ENCODE measurements at regions not wholly inside any gene's neighbourhood (a gene's known extent, or its start where the extent isn't known, plus 50 kb on each side); places are given as distances from the start of the nearest gene placed in this dataset.
"Not testable (repeated sequence)": the region's sequence is repeated elsewhere in the genome, so short reads cannot be mapped to it uniquely, and the experiment has no call there.

DNA sequence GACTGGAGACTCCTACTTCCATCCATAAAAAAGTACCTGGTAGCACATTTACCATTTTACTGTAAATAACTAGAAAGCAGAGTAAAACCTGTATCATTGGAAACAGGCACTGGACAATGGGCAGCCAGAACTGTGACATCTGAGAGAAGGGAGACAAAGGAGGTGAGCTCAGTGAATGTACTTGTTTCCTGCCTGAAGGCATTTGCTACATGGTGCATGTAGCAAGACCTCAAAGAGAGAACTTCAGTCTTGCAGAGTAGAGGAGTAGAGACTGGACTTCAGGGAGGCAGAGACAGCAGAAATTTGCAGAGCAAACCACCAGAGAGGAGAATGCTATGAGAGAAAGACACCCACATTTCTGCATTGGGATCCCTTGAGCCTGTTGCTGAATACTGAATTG is 171.0 kb upstream of the CCN2 start:
- Histone ChIP-seq H3K27me3 (no peaks in the 10 kb centered on the region), H3K27ac (no peak overlapping the region), H3K4me3 (no peak overlapping the region), H3K4me1 (no peaks in the 10 kb centered on the region), H3K9me3 (no peaks in the 10 kb centered on the region), H3K36me3 (no peaks in the 10 kb centered on the region)
- TF ChIP-seq POLR2AphosphoS5 (IDR thresholded peaks at IDR 0.05; ENCODE audit: insufficient read depth in 1 of 2, low read depth in 1 of 2) (no peak), POLR2A (IDR thresholded peaks at IDR 0.05) (no peak)
- TF ChIP-seq, protein P1, sequence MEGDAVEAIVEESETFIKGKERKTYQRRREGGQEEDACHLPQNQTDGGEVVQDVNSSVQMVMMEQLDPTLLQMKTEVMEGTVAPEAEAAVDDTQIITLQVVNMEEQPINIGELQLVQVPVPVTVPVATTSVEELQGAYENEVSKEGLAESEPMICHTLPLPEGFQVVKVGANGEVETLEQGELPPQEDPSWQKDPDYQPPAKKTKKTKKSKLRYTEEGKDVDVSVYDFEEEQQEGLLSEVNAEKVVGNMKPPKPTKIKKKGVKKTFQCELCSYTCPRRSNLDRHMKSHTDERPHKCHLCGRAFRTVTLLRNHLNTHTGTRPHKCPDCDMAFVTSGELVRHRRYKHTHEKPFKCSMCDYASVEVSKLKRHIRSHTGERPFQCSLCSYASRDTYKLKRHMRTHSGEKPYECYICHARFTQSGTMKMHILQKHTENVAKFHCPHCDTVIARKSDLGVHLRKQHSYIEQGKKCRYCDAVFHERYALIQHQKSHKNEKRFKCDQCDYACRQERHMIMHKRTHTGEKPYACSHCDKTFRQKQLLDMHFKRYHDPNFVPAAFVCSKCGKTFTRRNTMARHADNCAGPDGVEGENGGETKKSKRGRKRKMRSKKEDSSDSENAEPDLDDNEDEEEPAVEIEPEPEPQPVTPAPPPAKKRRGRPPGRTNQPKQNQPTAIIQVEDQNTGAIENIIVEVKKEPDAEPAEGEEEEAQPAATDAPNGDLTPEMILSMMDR (IDR thresholded peaks at IDR 0.05) = no peak
- intact Hi-C loops (cut with DNase I) = no loop called here
- DNase-seq (ENCODE audit: extremely low spot score in 2 of 2) = no peak

DNA sequence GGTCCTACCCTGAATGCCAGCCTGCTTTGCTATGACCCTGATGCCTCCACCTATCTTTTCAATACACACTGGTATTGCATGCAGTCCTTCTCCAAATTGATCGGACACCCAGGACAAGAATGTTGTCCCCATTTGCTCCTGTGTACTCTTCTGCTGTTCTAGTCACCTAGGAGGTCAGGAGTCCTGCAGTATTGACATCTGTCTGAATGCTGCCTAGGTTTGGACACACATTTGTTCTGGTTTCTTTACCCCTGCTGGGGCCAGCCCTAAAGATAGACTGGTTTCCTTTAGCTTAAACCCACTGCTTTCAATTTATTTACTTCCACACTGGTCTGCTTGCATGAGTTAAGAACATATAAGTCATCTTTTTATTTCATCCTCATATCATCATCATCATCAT is 167.0 kb upstream of the CCN2 start:
- no peak for DNase-seq (ENCODE audit: extremely low spot score in 2 of 2)
- Histone ChIP-seq H3K27me3 (no peaks in the 10 kb centered on the region), H3K36me3 (no peaks in the 10 kb centered on the region), H3K27ac (no peak overlapping the region), H3K4me1 (no peaks in the 10 kb centered on the region), H3K4me3 (no peak overlapping the region), H3K9me3 (no peaks in the 10 kb centered on the region)
- intact Hi-C loops (cut with DNase I) = no loop called here
- TF ChIP-seq POLR2AphosphoS5 (IDR thresholded peaks at IDR 0.05; ENCODE audit: insufficient read depth in 1 of 2, low read depth in 1 of 2) (no peak), POLR2A (IDR thresholded peaks at IDR 0.05) (no peak)
- TF ChIP-seq, protein P1 (IDR thresholded peaks at IDR 0.05) = no peak

DNA sequence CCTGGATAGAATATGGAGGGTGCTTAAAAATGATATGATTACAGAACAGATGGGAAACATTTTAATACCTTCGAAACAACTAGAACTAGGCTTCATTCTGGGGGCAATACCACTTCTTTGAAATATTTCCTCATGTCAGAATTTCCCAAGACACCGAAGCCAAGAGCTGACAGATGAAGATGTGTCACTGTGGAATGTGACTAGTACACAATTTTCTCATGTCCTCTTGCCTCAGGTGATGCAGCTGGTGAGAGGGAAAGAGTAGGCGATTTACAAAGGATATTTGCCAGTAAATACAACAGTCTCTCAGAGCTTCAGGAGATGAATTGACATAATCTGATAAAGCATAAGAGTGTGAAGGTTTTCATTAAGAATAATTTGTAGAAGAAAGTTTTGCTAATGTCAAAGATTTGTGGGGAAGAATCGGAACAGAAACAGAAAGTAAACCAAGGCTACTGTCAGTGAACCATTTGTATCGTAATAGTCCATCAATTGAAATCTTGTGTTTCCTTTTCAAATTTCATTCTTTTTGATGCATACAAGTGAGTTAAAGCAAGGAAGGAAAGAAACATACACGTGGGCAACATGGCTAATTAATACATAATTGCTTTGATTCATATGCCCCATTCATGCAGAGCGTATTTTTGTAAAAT is 164.7 kb upstream of the CCN2 start:
- intact Hi-C loops (cut with DNase I) = no loop called here
- H3K36me3 ChIP-seq = no peaks in the 10 kb centered on the region
- TF ChIP-seq, protein P1 (IDR thresholded peaks at IDR 0.05) = no peak
- TF ChIP-seq POLR2AphosphoS5 (IDR thresholded peaks at IDR 0.05; ENCODE audit: insufficient read depth in 1 of 2, low read depth in 1 of 2) (no peak), POLR2A (IDR thresholded peaks at IDR 0.05) (no peak)
- no peaks in the 10 kb centered on the region for H3K27me3 ChIP-seq
- no peaks in the 10 kb centered on the region for H3K4me1 ChIP-seq
- H3K27ac ChIP-seq = no peak overlapping the region
- H3K9me3 ChIP-seq = no peaks in the 10 kb centered on the region
- no peak for DNase-seq (ENCODE audit: extremely low spot score in 2 of 2)
- H3K4me3 ChIP-seq = no peak overlapping the region

DNA sequence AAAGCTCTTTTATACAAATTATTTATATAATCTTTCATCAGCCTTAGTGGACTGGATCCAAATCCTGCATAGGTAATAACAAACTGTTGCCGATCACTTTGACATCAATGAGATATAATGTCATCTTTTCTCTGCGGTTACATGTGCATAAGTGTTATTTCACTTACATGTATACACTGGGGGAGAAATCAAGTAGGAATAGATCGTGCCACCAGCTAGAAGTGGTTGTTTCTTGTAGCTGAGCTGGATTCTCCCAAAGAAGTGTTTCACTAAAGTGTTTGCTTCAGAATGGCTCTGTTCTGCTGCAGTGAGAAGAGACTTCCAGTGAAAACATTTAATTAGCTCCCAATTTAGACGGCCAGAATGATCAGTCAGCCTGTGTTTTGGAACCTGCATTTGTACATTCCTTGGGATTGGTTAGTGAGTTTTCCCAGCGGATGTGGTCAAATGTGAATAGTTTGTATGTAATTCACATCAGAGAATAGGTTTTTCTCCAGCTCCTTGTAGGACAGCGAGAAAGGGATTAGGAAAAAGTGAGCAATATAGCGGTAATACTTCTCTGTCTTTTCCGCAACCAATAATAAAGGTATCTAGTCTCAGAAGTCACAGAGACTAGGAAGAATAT is 163.1 kb upstream of the CCN2 start:
- no peaks in the 10 kb centered on the region for H3K9me3 ChIP-seq
- no peak overlapping the region for H3K4me3 ChIP-seq
- no peak for DNase-seq (ENCODE audit: extremely low spot score in 2 of 2)
- no peaks in the 10 kb centered on the region for H3K4me1 ChIP-seq
- TF ChIP-seq POLR2A (IDR thresholded peaks at IDR 0.05) (no peak), POLR2AphosphoS5 (IDR thresholded peaks at IDR 0.05; ENCODE audit: insufficient read depth in 1 of 2, low read depth in 1 of 2) (no peak)
- TF ChIP-seq, protein P1 (IDR thresholded peaks at IDR 0.05) = no peak
- H3K36me3 ChIP-seq = no peaks in the 10 kb centered on the region
- intact Hi-C loops (cut with DNase I) = no loop called here
- no peaks in the 10 kb centered on the region for H3K27me3 ChIP-seq
- H3K27ac ChIP-seq = no peak overlapping the region

DNA sequence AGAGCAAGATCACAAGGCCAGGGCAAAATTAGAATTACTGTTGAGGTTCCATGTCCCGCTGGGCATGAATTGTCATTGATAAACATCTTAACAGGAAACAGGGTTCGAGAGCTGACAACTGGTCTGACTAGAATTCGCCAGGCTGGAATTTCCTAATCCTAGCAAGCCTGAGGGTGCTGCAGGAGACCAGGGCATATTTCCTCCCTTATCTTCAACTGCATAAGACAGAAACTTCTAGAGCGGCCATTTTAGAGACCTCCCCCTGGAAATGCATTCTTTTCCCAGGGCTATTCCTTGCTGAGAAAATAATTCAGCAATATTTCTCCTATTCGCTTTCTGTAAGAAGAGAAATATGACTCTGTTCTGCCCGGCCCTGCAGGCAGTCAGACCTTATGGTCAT is 158.6 kb upstream of the CCN2 start:
- not testable (repeated sequence) for DNase-seq (ENCODE audit: extremely low spot score in 2 of 2)

More for the DNA sequence above, 158.6 kb upstream of the CCN2 start:
- H3K4me3 ChIP-seq; intact Hi-C loops (cut with DNase I); H3K27ac ChIP-seq; H3K27me3 ChIP-seq; H3K9me3 ChIP-seq; H3K4me1 ChIP-seq; H3K36me3 ChIP-seq: not testable (repeated sequence)

Measured in vagina (tissue), 2 donors.